ENCODE measurements at regions not wholly inside any gene's neighbourhood (a gene's known extent, or its start where the extent isn't known, plus 50 kb on each side); places are given as distances from the start of the nearest gene placed in this dataset.

DNA sequence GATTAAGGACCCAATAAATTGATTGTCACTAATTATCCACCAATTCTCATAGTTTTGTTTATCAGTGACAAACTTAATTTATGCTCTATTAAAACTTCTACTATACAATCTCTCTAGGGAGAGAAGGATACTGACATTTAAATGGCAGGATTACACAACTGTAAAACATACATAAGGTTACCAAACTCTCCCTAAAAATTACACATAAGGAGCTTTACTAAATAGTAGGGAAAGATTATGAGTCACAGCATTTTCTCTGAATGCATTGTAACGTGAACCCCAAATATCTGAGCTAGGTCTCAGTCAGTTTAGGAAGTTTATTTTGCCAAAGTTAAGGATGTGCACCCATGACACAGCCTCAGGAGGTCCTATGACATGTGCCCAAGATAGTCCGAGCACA lies 2140.6 kb downstream of the NCAM2 start:
- TF ChIP-seq, protein P1, sequence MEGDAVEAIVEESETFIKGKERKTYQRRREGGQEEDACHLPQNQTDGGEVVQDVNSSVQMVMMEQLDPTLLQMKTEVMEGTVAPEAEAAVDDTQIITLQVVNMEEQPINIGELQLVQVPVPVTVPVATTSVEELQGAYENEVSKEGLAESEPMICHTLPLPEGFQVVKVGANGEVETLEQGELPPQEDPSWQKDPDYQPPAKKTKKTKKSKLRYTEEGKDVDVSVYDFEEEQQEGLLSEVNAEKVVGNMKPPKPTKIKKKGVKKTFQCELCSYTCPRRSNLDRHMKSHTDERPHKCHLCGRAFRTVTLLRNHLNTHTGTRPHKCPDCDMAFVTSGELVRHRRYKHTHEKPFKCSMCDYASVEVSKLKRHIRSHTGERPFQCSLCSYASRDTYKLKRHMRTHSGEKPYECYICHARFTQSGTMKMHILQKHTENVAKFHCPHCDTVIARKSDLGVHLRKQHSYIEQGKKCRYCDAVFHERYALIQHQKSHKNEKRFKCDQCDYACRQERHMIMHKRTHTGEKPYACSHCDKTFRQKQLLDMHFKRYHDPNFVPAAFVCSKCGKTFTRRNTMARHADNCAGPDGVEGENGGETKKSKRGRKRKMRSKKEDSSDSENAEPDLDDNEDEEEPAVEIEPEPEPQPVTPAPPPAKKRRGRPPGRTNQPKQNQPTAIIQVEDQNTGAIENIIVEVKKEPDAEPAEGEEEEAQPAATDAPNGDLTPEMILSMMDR (IDR thresholded peaks at IDR 0.05 in 2 of 3, conservative IDR thresholded peaks at IDR 0.05 in 1 of 3; ENCODE audit: control insufficient read depth in 2 of 3, extremely low read depth in 1 of 3, insufficient read depth in 1 of 3, low read depth in 3 of 3, low read length in 3 of 3), result no peak
- TF ChIP-seq CEBPB (IDR thresholded peaks at IDR 0.05; ENCODE audit: borderline replicate concordance in 1 of 2, low read depth in 2 of 2, low read length in 2 of 2) (no peak), ZNF384 (IDR thresholded peaks at IDR 0.05; ENCODE audit: borderline replicate concordance, low read depth, low read length) (no peak)
